GM19452 (cell line): ENCODE measurements at regions not wholly inside any gene's neighbourhood (a gene's known extent, or its start where the extent isn't known, plus 50 kb on each side); places are given as distances from the start of the nearest gene placed in this dataset.
"Not testable (repeated sequence)": the region's sequence is repeated elsewhere in the genome, so short reads cannot be mapped to it uniquely, and the experiment has no call there.

Source experiments
- ATAC-seq: cut with Tn5 transposase; IDR thresholded peaks from one replicate; pipeline ENCODE4 v1.9.1; 2021; ENCODE audit not compliant: unreplicated experiment

DNA sequence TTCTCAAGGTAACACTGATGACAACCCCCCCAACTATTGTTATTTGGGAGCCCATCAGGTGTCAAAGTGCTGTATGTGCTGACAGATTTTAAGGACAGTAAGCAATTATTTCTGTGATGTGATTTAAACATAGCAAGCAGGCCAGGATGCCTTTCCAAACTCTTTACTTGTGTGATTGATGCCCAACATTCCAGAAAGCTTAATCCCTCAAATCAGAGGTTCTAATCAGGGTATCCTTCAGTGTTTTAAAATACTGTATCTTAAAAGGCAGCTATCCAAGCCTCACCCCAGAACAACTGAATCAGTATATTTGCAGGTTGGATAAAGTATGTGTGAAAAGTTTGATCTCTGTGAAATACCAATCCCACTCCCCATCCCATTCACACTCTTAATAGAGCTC, 119.7 kb downstream of the GASK1B start:
- no peak for ATAC-seq

DNA sequence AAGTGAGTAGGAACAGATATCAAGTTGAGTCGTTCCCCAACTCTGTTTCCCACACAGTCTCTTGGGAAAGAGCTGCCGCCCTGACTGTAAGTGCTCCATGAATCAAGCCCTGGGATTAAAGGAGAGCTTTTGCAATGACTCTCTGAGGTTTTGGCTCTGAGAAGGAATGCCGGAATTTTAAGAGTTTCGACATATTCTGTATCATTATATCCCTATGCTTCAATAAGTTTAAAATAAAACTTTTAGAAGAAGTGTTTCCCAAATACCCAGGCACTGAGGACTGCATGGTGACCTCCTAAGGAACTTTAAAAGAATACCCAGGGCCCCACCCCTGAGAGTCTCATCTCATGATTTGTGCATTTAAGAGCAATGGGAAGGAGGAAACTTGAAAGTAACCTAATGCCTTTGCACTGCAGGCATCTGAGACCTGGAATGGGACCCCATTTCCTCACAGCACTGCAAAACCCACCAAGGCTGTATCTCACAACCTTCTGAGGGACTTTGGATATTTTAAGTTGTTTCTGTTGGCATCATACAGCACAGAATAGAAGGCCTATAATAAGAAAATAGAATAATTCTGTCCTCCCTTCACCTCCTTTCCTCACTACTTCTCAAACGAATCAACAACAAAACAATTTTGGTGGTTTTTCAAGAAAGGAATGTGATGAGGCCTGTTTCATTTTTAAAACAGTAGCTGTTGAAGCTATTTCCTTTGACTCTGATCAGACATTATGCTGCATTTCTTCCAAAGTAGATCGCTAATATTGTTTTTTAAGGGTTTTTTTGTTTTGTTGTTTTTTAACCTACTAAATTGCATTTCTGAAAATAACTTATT, 121.2 kb downstream of the GASK1B start:
- ATAC-seq: no peak

DNA sequence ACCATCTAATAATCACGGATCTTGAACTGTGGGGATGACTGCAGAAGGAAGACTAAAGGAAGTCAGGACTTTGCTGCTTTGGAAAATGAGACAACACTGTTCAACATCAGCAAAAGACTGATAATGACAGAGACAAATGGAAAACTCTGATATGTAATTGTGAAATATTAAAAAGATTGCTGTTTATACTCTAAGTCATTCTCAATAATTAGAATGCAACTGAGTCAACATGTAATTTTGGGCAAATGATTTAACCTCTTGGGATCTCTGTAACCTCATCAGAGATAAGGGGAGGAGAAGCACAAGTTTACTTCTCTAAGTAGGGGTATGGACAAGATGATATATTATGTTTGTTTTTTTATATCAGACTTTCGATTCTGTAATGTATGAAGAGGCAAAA, 121.9 kb downstream of the GASK1B start:
- no peak for ATAC-seq

DNA sequence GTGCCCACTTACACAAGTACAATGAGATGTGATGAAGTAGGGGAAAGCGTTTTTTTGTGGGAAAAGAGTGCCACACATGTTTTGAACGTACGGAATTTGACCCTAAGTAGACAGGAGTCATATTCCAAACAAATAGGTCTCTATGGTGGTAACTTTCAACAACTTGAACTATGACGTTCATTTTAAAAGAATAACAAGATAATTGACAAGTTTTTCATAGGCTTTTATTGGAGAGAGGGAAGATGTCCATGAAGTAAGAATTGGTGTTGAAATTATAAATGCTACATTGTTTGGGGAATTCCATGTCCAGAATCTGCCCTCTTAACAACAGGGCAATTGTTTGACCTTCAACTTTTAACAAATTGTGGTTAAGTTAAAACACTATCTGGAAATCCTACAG, 126.5 kb downstream of the GASK1B start:
- no peak for ATAC-seq

DNA sequence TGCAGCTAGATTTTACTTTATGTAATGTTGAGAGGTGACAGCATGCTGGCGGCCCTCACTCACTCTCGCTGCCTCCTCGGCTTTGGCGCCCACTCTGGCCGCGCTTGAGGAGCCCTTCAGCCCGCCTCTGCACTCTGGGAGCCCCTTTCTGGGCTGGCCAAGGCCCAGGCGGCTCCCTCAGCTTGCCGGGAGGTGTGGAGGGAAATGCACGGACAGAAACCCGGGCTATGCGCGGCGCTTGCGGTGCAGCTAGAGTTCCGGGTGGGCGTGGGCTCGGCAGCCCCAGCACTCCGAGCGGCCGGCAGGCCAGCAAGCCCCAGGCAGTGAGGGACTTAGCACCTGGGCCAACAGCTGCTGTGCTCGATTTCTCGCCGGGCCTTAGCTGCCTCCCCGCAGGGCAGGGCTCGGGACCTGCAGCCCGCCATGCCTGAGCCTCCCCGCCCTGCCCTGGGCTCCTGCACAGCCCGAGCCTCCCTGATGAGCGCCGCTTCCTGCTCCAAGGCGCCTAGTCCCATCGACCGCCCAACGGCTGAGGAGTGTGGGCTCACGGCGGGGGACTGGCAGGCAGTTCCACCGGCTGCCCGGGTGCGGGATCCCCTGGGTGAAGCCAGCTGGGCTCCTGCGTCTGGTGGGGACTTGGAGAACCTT, 128.7 kb downstream of the GASK1B start:
- no peak for ATAC-seq

DNA sequence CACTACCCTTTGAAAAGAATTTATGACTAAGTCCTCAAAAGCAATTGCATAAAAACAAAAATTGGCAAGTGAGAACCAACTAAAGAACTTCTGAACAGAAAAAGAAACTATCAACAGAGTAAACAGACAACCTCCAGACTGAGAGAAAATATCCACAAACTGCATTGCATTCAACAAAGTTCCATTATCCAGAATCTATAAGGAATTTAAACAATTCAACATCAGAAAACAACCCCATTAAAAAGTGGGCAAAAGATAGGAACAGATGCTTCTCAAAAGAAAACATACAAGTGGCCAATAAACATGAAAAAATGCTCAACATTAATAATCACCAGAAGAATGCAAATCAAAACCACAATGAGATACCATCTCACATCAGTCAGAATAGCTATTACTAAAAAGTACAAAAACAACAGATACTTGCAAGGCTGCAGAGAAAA, 130.2 kb downstream of the GASK1B start:
- no peak for ATAC-seq

DNA sequence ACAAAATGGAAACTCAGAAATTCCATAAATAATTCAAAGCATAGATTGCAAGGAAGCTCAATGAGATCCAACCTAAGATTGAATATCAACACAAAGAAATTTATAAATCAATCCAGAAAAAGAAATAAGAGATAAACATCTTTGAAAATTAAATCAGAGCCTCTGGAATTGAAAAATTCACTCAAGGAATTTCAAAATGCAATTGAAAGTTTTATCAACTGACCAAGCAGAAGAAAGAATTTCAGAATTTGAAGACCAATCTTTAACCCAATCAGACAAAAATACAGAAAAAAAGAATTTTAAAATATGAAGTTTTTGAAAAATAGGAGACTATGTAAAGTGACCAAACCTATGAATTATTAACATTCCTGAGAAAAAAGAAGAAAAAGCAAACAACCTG, 134.1 kb downstream of the GASK1B start:
- ATAC-seq: no peak

DNA sequence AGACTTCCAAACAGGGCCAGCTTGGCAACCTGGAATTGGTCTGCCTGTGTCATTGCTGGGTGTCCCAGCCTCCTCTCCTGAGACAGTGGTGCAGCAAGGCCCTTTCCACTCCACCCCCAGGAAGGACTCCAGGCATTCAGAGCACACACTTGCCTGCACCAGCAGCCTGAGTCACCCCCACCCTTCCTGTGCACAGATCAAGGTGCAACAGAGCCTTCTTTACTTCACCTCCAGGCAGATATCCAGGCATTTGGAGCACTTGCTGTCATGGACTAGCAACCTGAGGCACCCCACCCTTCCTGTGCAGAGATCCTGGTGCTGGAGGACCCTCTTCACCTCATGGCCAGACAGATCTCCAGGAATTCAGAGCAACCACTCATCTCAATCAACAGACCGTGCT, 135.8 kb downstream of the GASK1B start:
- no peak for ATAC-seq

DNA sequence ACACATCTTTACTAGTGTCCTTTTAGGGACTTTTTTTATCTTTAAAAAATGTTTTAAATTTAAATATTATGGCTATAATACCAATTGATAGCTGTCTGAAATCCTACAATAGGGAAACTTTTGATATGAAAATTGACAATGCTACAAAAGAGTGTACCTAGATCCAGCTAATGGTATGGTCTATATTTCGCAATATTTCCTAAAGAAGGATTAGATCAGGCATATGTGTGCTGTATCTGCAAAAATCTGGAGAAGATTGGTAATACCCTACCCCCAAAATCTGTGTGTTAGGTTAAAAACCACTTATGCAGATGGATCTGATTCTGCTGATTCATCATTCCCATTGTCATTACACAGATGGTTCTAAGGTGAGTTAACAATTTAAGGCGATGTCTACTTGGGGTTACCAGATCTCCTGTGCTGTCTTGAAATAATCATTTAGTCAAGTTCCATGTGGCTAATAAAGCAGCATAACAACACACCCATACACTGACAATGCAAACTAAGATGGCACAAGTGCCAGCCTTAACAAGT, 137.1 kb downstream of the GASK1B start:
- ATAC-seq: no peak

DNA sequence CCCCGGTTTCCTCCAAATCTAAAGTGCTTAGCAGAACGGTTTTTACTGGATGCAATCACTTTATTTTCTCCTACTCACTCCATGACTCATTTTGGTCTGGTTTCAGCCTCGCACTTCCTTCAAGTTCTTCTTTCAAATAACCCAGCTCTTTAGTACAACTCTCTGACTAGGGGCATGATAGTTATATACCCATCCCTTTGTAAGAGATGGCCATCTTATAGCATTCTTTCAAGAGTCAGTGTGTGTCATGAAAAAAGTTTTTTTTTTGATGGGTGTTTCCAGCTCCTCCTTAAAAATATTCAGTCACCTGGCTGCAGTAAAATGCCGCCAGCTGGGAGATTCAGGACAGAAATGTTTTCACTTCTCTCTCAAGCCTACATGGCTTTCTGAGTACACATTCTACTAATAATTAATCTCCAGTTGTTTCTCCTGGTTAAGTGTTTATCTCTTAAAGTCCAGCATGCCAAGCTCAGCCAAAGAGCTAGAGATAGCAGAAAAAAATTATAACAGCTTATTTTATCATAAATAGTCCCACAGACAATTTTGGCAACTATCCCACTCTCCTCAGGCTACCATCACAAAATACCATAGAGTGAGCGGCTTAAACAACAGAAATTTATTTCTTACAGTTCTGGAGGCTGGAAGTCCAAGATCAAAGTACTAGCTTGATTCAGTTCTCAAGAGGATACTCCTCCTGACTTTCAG, 139.3 kb downstream of the GASK1B start:
- ATAC-seq: no peak

DNA sequence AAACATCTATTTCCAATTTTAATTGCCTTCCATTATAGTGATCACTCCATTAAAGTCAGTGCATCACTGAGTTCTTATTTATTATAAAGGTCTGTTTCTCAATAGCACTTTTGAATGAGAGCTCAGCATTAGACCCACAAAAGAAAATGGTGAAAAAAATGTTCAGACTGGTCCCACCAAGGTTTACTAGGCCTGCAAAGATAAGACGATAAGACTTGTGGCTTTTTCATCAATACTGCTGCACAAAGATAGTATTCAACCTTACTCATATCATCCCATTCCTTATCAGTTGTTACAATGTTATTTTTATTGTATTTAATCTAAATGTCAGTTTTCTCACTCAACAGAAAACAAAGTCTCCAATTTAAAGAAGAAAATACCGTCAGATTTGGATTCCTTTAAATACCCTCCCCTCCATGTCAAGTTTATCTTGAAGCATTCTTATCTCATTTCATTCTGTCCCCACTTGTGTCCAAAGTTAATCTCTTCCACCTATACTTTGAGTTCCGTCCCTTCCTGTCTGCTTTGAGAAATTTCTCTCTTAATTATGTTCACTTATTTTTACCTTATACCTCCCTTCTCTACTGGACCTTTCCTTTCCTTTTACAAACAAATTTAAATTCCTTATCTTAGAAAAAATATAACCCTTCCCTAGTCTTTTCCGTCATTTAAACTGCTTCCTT, 140.0 kb downstream of the GASK1B start:
- ATAC-seq: no peak

DNA sequence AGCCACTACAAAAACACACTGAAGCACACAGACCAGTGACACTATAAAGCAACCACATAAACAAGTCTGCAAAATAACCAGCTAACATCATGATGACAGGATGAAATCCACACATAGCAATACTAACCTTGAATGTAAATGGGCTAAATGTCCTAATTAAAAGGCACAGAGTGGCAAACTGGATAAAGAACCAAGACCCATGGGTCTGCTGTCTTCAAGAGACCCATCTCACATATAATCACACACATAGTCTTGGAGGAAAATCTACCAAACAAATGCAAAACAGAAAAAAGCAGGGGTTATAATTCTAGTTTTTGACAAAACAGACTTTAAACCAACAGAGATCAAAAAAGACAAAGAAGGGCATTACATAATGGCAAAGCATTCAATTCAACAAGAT, 144.4 kb downstream of the GASK1B start:
- not testable (repeated sequence) for ATAC-seq

DNA sequence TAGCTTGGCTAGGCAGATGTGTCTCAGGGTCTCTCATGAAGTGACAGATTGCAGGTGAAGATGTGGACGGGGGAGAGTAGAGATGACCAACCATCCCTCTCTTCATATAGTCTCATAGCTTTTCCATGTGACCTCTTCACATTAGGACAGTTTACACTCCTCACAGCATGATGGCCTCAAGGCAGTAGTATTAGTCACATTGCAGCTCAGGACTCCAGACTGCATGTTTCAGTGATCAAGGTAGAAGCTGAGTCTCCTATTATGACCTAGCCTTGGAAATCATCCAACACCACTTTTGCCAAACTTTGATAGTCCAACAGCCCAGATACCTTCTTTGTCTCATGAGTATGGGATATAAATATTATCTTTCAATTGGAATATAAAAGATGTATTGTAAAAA, 147.7 kb downstream of the GASK1B start:
- ATAC-seq: no peak

DNA sequence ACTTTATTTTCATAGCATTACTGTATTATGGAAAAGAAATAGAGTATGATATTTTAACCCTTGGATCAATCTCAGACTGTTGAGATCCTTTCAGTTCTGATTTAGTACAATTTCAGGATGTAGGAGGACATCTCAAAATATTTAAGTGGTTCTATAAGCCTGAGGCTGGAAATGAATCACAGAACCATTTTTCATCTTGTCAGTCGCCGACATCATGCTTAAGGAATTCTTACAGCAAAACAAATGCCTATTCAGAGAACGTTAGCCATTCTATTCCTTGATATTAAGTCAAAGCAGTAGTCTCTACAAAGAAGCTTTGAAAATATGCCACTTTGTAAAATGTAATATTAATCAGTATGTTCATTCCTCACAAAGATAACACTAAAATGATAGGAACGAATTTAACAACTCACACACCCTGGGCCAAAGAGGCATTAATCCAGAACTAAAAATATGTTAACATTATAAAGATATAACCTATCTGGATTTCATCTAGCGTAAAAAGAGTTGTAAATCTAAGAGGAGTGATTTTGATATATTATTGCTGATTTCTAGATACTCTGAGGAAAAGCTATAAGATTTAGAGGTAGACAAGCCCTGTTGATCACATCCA, 152.0 kb downstream of the GASK1B start:
- ATAC-seq: no peak

DNA sequence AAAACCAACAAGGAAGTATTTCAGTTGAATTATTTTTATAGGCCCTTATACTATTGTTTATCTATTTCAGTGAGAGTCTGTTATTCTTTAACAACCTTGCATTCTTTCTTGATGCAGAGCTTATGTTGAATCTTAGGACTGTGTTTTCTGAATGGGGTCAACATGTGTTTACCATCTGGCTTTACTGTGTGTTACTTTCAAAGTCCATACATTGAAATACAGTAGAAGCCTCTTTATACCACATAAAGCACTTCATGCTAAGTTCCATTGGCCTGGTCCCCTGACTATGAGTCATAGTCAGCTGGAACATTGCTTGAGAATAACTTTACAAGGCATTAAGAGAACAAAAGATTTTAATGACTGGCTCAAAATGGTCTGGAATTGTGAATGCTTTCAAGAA, 152.6 kb downstream of the GASK1B start:
- no peak for ATAC-seq

DNA sequence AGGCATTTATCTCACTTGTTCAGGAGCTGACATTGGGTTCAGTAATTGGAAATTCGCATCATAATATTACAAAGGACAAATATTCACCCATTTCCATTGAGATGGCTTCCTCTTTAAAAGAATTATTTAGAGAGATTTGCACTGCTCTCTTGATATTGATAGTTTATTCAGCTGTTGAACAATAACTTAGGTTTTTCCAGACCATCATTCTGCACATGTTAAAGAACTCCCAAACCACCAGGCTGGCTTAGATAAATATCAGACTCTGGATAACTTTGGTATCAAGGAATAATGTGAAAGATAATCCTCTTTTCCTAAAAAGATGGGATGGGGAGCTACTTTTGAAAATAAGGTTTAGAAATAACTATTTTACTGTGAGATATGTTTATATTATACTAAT, 154.0 kb downstream of the GASK1B start:
- no peak for ATAC-seq

DNA sequence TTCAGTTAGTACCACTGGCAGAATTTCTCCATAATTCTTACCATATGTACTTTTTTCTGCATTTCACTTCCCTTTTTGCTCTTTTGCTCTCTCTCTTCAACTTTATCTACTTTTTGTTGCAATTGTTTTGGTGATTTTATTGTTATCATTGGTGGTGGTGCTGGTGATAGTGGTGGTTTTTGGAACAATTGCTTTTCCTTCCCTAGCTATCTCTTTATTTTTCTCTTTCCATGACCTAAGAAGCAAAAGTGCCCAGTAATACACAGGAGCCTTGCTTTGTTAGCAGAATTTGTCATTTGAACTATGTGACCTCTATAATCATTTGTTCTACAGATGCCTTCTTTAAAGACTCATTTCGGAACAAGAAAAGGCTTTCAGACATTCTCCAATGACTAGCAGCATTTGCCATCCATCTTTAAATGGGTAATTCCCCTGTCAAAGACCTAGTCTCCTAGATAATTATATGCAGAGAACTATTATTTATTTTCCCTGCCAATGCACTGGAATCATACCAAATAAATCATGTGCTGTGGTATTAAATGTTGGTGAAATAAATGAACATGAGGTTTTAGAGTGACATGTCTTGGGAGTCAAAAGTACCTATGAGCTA, 154.5 kb downstream of the GASK1B start:
- ATAC-seq: no peak

DNA sequence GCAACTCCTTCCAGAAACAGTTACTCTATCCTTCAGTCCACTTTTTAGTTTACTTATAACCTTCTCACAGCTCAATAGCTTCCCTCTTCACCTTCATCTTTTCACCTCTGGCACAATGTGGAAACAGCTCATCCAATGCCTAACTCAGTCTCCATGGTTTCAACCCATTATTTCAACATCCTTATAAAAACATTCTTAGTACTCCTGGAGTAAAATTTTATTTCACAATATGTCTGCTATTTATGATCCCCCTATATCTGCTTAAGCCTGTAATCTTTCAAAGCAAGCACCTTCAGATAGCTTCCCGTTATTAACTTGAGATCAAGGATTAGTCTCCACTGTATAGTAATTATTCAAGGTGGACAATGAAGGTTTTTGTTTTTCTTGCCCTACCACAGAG, 156.3 kb downstream of the GASK1B start:
- ATAC-seq: no peak

DNA sequence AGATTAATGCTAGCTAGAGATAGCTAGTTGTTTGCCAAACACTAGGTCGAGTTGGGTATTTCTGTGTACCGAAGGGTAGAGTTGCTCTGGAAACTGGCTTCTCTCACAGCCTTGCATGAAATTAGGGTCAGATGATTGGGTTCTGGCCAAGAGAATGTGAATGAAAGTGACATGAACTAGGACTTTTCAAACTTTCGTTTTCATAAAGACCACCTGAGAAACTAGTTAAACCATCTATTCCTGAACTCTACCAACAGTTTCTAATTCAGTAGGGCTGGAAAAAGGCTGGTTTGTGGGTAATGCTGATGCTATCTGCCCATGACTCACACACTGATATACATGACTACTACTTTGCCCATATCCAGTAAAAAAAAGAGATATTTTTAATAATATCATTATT, 157.6 kb downstream of the GASK1B start:
- ATAC-seq: no peak

DNA sequence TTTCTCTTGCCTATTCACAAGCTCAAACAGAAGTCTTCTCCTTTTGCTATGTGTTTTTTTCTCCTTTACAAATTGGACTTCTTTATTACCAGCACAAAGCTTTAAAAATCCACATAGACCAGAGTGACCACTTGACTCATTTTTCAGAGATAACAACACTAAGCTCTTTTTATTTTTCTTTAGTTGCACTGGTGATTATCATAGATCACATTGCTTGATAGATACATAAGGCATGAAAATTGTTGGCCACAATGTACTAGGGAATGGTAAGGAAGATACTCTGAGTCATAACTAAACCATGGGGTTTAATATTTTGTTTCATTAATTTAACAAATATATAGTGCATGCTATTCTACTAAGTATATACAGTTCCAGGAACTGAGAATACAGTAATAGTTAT, 159.0 kb downstream of the GASK1B start:
- no peak for ATAC-seq
